ENCODE measurements at regions not wholly inside any gene's neighbourhood (a gene's known extent, or its start where the extent isn't known, plus 50 kb on each side); places are given as distances from the start of the nearest gene placed in this dataset.

- TF ChIP-seq EZH2 (IDR thresholded peaks at IDR 0.05; ENCODE audit: low read length): no peak
- no peak for TF ChIP-seq CTCF (optimal IDR thresholded peaks at IDR 0.05 in 1 of 3, IDR thresholded peaks at IDR 0.05 in 1 of 3, conservative IDR thresholded peaks at IDR 0.05 in 1 of 3; ENCODE audit: extremely low read depth in 1 of 3, insufficient read depth in 2 of 3, low read length in 3 of 3)
- FAIRE-seq (no peak), DNase-seq (ENCODE audit: low read depth, low spot score) (no peak)
- Histone ChIP-seq H2AFZ (ENCODE audit: control insufficient read depth, low read length) (no peak overlapping the region), H3K27ac (ENCODE audit: control insufficient read depth, insufficient read depth, low read length) (no peak overlapping the region), H3K27me3 (ENCODE audit: control insufficient read depth, extremely low read depth, insufficient read depth, low read length) (no peaks in the 10 kb centered on the region), H3K36me3 (ENCODE audit: control insufficient read depth in 2 of 2, extremely low read depth in 1 of 2, insufficient read depth in 2 of 2, low read length in 2 of 2) (no peaks in the 10 kb centered on the region), H3K9me1 (ENCODE audit: control insufficient read depth, extremely low read depth, insufficient read depth, low read length) (no peaks in the 10 kb centered on the region), H3K79me2 (ENCODE audit: control insufficient read depth, insufficient read depth, low read length) (no peaks in the 10 kb centered on the region), H3K4me2 (ENCODE audit: control insufficient read depth, extremely low read depth, insufficient read depth, low read depth, low read length) (no peak overlapping the region), H3K4me3 (ENCODE audit: control insufficient read depth in 2 of 3, extremely low read depth in 1 of 3, insufficient read depth in 2 of 3, low read depth in 1 of 3, low read length in 3 of 3) (no peak overlapping the region), H3K9me3 (ENCODE audit: control insufficient read depth, low read depth, low read length) (peaks cover 2% of the 10 kb centered on the region), H3K4me1 (ENCODE audit: control insufficient read depth, extremely low read depth, insufficient read depth, low read length) (no peaks in the 10 kb centered on the region), H3K9ac (ENCODE audit: control insufficient read depth, extremely low read depth, insufficient read depth, low read length) (no peak overlapping the region), H4K20me1 (ENCODE audit: control insufficient read depth, extremely low read depth, insufficient read depth, low read length) (no peaks in the 10 kb centered on the region)
- dilution Hi-C loops (cut with MboI; ENCODE audit: extremely low pct_ligation_motif_present, low sequenced_read_pairs): no loop called here
These were observed 968.6 kb upstream of the RBFOX1 start for GRCh38 chr16:6363896-6364607.

GRCh38 chr16:6363396-6363795, 969.2 kb upstream of the RBFOX1 start:
- Histone ChIP-seq H3K27me3 (ENCODE audit: control insufficient read depth, extremely low read depth, insufficient read depth, low read length) (no peaks in the 10 kb centered on the region), H3K9me1 (ENCODE audit: control insufficient read depth, extremely low read depth, insufficient read depth, low read length) (no peaks in the 10 kb centered on the region), H3K4me2 (ENCODE audit: control insufficient read depth, extremely low read depth, insufficient read depth, low read depth, low read length) (no peak overlapping the region), H3K9ac (ENCODE audit: control insufficient read depth, extremely low read depth, insufficient read depth, low read length) (no peak overlapping the region), H3K27ac (ENCODE audit: control insufficient read depth, insufficient read depth, low read length) (no peak overlapping the region), H4K20me1 (ENCODE audit: control insufficient read depth, extremely low read depth, insufficient read depth, low read length) (no peaks in the 10 kb centered on the region), H3K4me3 (ENCODE audit: control insufficient read depth in 2 of 3, extremely low read depth in 1 of 3, insufficient read depth in 2 of 3, low read depth in 1 of 3, low read length in 3 of 3) (no peak overlapping the region), H3K36me3 (ENCODE audit: control insufficient read depth in 2 of 2, extremely low read depth in 1 of 2, insufficient read depth in 2 of 2, low read length in 2 of 2) (no peaks in the 10 kb centered on the region), H3K9me3 (ENCODE audit: control insufficient read depth, low read depth, low read length) (peaks cover 2% of the 10 kb centered on the region), H2AFZ (ENCODE audit: control insufficient read depth, low read length) (no peak overlapping the region), H3K4me1 (ENCODE audit: control insufficient read depth, extremely low read depth, insufficient read depth, low read length) (no peaks in the 10 kb centered on the region), H3K79me2 (ENCODE audit: control insufficient read depth, insufficient read depth, low read length) (no peaks in the 10 kb centered on the region)
- no peak for DNase-seq (ENCODE audit: low read depth, low spot score)
- dilution Hi-C loops (cut with MboI; ENCODE audit: extremely low pct_ligation_motif_present, low sequenced_read_pairs): no loop called here
- FAIRE-seq: no peak
- TF ChIP-seq EZH2 (IDR thresholded peaks at IDR 0.05; ENCODE audit: low read length) (no peak), CTCF (optimal IDR thresholded peaks at IDR 0.05 in 1 of 3, IDR thresholded peaks at IDR 0.05 in 1 of 3, conservative IDR thresholded peaks at IDR 0.05 in 1 of 3; ENCODE audit: extremely low read depth in 1 of 3, insufficient read depth in 2 of 3, low read length in 3 of 3) (no peak)

All from keratinocyte (primary cell).